ENCODE measurements at regions not wholly inside any gene's neighbourhood (a gene's known extent, or its start where the extent isn't known, plus 50 kb on each side); places are given as distances from the start of the nearest gene placed in this dataset.
A peak's percentile ranks its signal among the peaks of the same experiment; 100 is the strongest.
"Not testable (repeated sequence)": the region's sequence is repeated elsewhere in the genome, so short reads cannot be mapped to it uniquely, and the experiment has no call there.

GRCh38 chr3:101134331-101134730, 141.1 kb upstream of the ABI3BP start:
- Histone ChIP-seq H3K27me3 (no peaks in the 10 kb centered on the region), H3K36me3 (no peaks in the 10 kb centered on the region), H3K9me3 (no peaks in the 10 kb centered on the region), H3K4me1 (no peaks in the 10 kb centered on the region), H3K4me3 (ENCODE audit: low read depth, low read length) (no peak overlapping the region)
- no peak for DNase-seq
- TF ChIP-seq, protein P1, sequence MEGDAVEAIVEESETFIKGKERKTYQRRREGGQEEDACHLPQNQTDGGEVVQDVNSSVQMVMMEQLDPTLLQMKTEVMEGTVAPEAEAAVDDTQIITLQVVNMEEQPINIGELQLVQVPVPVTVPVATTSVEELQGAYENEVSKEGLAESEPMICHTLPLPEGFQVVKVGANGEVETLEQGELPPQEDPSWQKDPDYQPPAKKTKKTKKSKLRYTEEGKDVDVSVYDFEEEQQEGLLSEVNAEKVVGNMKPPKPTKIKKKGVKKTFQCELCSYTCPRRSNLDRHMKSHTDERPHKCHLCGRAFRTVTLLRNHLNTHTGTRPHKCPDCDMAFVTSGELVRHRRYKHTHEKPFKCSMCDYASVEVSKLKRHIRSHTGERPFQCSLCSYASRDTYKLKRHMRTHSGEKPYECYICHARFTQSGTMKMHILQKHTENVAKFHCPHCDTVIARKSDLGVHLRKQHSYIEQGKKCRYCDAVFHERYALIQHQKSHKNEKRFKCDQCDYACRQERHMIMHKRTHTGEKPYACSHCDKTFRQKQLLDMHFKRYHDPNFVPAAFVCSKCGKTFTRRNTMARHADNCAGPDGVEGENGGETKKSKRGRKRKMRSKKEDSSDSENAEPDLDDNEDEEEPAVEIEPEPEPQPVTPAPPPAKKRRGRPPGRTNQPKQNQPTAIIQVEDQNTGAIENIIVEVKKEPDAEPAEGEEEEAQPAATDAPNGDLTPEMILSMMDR (IDR thresholded peaks at IDR 0.05; ENCODE audit: low read depth, low read length) = no peak

GRCh38 chr3:101133652-101134051, 140.4 kb upstream of the ABI3BP start:
- TF ChIP-seq, protein P1 (IDR thresholded peaks at IDR 0.05; ENCODE audit: low read depth, low read length) = no peak
- no peak overlapping the region for H3K4me3 ChIP-seq (ENCODE audit: low read depth, low read length)
- H3K27me3 ChIP-seq = no peaks in the 10 kb centered on the region
- H3K9me3 ChIP-seq = no peaks in the 10 kb centered on the region
- H3K36me3 ChIP-seq = no peaks in the 10 kb centered on the region
- DNase-seq = no peak
- no peaks in the 10 kb centered on the region for H3K4me1 ChIP-seq

- not testable (repeated sequence) for H3K27me3 ChIP-seq; H3K4me1 ChIP-seq; H3K9me3 ChIP-seq; H3K36me3 ChIP-seq; DNase-seq; H3K4me3 ChIP-seq (ENCODE audit: low read depth, low read length)
Measured at GRCh38 chr3:101133197-101133596, 140.0 kb upstream of the ABI3BP start.

- Histone ChIP-seq H3K4me3 (ENCODE audit: low read depth, low read length) (no peak overlapping the region), H3K36me3 (no peaks in the 10 kb centered on the region), H3K4me1 (no peaks in the 10 kb centered on the region), H3K27me3 (no peaks in the 10 kb centered on the region), H3K9me3 (no peaks in the 10 kb centered on the region)
- peak; percentile 11 for DNase-seq
- TF ChIP-seq, protein P1 (IDR thresholded peaks at IDR 0.05; ENCODE audit: low read depth, low read length) = peak; percentile 34
Measured at GRCh38 chr3:101131767-101132166, 138.5 kb upstream of the ABI3BP start.

GRCh38 chr3:101128786-101129185, 135.6 kb upstream of the ABI3BP start:
- Histone ChIP-seq H3K9me3 (no peaks in the 10 kb centered on the region), H3K4me1 (no peaks in the 10 kb centered on the region), H3K36me3 (no peaks in the 10 kb centered on the region), H3K27me3 (no peaks in the 10 kb centered on the region), H3K4me3 (ENCODE audit: low read depth, low read length) (no peak overlapping the region)
- no peak for DNase-seq
- TF ChIP-seq, protein P1 (IDR thresholded peaks at IDR 0.05; ENCODE audit: low read depth, low read length) = no peak

DNA sequence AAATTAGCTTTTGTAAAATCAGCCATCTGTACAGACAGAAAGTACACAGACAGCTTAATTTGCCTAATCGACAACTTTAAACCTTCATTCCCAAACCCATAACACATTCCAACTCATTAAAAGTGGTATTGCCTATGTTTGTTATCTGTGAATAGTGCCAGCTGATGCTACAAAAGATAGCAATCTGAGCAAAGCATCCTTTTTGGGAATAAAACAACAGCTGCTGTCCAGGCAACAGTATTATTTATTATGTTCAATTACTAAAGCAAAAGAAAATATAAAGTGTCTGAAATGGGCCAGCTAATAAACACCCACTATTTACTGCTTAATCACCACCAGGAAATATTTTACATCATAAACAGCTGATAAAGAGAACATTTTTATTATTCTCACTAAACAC, 134.8 kb upstream of the ABI3BP start:
- Histone ChIP-seq H3K36me3 (no peaks in the 10 kb centered on the region), H3K9me3 (no peaks in the 10 kb centered on the region), H3K4me1 (no peaks in the 10 kb centered on the region), H3K4me3 (ENCODE audit: low read depth, low read length) (no peak overlapping the region), H3K27me3 (no peaks in the 10 kb centered on the region)
- TF ChIP-seq, protein P1 (IDR thresholded peaks at IDR 0.05; ENCODE audit: low read depth, low read length) = no peak
- DNase-seq = no peak

DNA sequence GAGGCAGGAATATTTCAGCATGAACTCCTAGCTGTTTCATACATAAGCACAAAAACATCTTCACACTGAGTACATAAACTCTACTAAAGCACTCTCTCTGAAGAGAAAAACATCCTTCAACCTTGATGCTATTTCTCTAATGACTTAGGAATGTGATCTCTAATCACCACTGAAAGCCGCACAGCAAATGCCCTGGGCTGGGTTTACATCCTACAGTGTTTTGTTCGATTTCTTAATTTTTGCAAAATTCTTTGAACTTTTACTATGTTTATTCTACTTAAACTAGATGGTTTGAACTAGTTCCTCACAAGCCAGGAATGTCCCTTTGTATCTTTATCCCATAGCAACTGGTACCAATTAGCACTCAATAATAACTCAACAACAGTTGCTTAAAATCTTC, 130.9 kb upstream of the ABI3BP start:
- H3K27me3 ChIP-seq = no peaks in the 10 kb centered on the region
- H3K9me3 ChIP-seq = no peaks in the 10 kb centered on the region
- DNase-seq = no peak
- no peaks in the 10 kb centered on the region for H3K36me3 ChIP-seq
- H3K4me3 ChIP-seq (ENCODE audit: low read depth, low read length) = no peak overlapping the region
- TF ChIP-seq, protein P1 (IDR thresholded peaks at IDR 0.05; ENCODE audit: low read depth, low read length) = no peak
- H3K4me1 ChIP-seq = no peaks in the 10 kb centered on the region
